Suprapubic skin (tissue), 4 donors: ENCODE measurements at regions not wholly inside any gene's neighbourhood (a gene's known extent, or its start where the extent isn't known, plus 50 kb on each side); places are given as distances from the start of the nearest gene placed in this dataset.

ENCODE experiments used
- DNase-seq, 2 donors: peaks; one replicate each; pipeline ENCODE4 v3.0.0-alpha.2; 2019; ENCODE audit warnings: low spot score in 2 of 2
- H3K27ac ChIP-seq: fragments of 200-600 bp; sonication (generic); one replicate; pipeline ENCODE4 v1.5.1; 2019
- H3K27me3 ChIP-seq: fragments of 200-600 bp; sonication (generic); one replicate; pipeline ENCODE4 v1.5.1; 2019
- H3K36me3 ChIP-seq: fragments of 200-600 bp; sonication (generic); one replicate; pipeline ENCODE4 v1.5.1; 2019
- H3K4me1 ChIP-seq: fragments of 200-600 bp; sonication (generic); one replicate; pipeline ENCODE4 v1.5.1; 2019
- H3K4me3 ChIP-seq: fragments of 200-600 bp; sonication (generic); one replicate; pipeline ENCODE4 v1.5.1; 2019; ENCODE audit warnings: mild to moderate bottlenecking
- H3K9me3 ChIP-seq: fragments of 200-600 bp; sonication (generic); one replicate; pipeline ENCODE4 v1.5.1; 2019
- EP300 ChIP-seq: sonication (generic); formaldehyde crosslinking; IDR thresholded peaks from one replicate; pipeline ENCODE4 v1.6.1; 2017; ENCODE audit warnings: antibody characterized with exemption
- POLR2A ChIP-seq, 2 donors: fragments of 450-650 bp; IDR thresholded peaks; one replicate each; pipeline ENCODE4 v1.6.1; 2017; ENCODE audit warnings: antibody characterized with exemption in 2 of 2, mild to moderate bottlenecking in 2 of 2, moderate library complexity in 2 of 2
- POLR2AphosphoS5 ChIP-seq, 3 donors: sonication (generic); formaldehyde crosslinking; IDR thresholded peaks; one replicate each; pipeline ENCODE4 v1.6.1; 2017; ENCODE audit warnings: antibody characterized with exemption in 3 of 3
- WGBS: methylation state at CpG from one replicate; pipeline ENCODE4 v1.1.5; 2018; 5-methylcytosine and 5-hydroxymethylcytosine counted together
- TF ChIP-seq, protein P1 (sequence below), 2 donors: fragments of 200-600 bp in 1 of 2; fragments of 450-650 bp in 1 of 2; sonication (generic) in 1 of 2; IDR thresholded peaks; one replicate each; pipeline ENCODE4 v1.5.1; 2016 to 2019; ENCODE audit warnings: antibody characterized with exemption in 2 of 2, mild to moderate bottlenecking in 1 of 2, moderate library complexity in 1 of 2

DNA sequence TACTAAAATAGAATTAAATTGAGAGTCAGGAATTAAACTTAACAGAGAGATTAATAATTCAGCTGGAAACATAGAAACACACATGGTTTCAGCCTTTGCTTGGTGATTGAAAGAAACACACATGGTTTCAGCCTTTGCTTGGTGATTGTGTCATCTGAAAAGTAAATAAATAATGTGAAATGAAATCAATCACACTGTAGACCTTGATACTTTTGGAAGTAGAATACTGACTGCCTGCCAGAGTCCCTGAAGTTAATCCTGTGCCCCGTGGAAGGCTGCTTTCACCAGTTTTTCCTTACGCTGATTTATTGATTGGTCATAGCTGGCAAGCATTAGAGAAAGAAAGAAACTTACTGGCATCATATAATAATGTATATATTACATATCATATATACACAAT, 1252.7 kb upstream of the FAM98A start:
- no peak for DNase-seq
- no peak for TF ChIP-seq POLR2AphosphoS5 (IDR thresholded peaks at IDR 0.05)
- TF ChIP-seq, protein P1, sequence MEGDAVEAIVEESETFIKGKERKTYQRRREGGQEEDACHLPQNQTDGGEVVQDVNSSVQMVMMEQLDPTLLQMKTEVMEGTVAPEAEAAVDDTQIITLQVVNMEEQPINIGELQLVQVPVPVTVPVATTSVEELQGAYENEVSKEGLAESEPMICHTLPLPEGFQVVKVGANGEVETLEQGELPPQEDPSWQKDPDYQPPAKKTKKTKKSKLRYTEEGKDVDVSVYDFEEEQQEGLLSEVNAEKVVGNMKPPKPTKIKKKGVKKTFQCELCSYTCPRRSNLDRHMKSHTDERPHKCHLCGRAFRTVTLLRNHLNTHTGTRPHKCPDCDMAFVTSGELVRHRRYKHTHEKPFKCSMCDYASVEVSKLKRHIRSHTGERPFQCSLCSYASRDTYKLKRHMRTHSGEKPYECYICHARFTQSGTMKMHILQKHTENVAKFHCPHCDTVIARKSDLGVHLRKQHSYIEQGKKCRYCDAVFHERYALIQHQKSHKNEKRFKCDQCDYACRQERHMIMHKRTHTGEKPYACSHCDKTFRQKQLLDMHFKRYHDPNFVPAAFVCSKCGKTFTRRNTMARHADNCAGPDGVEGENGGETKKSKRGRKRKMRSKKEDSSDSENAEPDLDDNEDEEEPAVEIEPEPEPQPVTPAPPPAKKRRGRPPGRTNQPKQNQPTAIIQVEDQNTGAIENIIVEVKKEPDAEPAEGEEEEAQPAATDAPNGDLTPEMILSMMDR (IDR thresholded peaks at IDR 0.05): no peak
- no peak for TF ChIP-seq EP300
- TF ChIP-seq POLR2A (IDR thresholded peaks at IDR 0.05): no peak
- peaks cover 6% of the 10 kb centered on the region for H3K9me3 ChIP-seq

DNA sequence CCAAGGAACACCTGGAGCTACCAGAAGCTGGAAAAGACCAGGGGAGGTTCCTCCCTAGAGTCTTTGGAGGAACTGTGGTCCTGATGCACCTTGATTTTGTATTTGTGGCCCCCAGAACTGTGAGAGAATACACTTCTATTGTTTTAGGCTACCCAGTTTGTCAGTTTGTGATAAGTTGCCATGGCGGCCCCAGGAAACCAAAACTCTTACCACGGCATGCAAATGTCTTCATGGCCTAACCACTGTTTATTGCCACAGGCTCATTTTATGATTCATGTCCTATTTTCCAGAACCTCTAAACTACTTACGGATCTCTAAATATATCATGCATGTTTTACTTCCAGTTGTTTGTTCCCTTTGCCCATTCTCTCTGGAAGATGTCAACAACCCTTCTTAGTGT, 1250.7 kb upstream of the FAM98A start:
- WGBS: 81% methylated on average over 3 of the region's 3 CpGs
- no peak for TF ChIP-seq POLR2AphosphoS5 (IDR thresholded peaks at IDR 0.05)
- TF ChIP-seq, protein P1 (IDR thresholded peaks at IDR 0.05): no peak
- no peak for TF ChIP-seq POLR2A (IDR thresholded peaks at IDR 0.05)
- no peak for TF ChIP-seq EP300

More for the DNA sequence above, 1252.7 kb upstream of the FAM98A start:
- no peaks in the 10 kb centered on the region for H3K27me3 ChIP-seq
- H3K36me3 ChIP-seq: no peaks in the 10 kb centered on the region
- H3K4me3 ChIP-seq: no peak overlapping the region
- H3K27ac ChIP-seq: no peak overlapping the region
- WGBS: 64% methylated on average over 2 of the region's 2 CpGs
- no peaks in the 10 kb centered on the region for H3K4me1 ChIP-seq

DNA sequence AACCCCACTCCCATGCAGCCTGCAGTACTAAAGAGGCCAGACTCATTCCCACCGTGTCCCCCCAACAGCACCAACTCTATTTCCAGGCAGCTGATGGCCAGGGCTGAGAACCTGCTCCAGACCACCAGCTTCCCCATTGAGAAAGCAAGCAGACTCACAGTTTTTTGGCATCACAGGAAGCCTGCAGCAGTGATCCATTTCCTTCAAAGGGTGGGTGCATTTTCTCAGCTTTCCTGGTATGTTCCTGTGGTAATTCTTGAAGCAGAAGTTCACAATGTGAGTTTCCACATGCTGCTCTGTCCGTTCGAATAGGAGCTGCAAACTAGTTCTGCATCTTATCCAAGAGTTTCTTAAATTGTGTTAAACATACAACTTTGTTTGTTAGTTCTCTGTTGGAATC, 1249.6 kb upstream of the FAM98A start:
- 56% methylated on average over 3 of the region's 3 CpGs for WGBS

More for the DNA sequence above, 1250.7 kb upstream of the FAM98A start:
- Histone ChIP-seq H3K4me3 (no peak overlapping the region), H3K27ac (no peak overlapping the region), H3K4me1 (no peaks in the 10 kb centered on the region), H3K27me3 (no peaks in the 10 kb centered on the region), H3K36me3 (no peaks in the 10 kb centered on the region), H3K9me3 (peaks cover 1% of the 10 kb centered on the region)
- DNase-seq: no peak

DNA sequence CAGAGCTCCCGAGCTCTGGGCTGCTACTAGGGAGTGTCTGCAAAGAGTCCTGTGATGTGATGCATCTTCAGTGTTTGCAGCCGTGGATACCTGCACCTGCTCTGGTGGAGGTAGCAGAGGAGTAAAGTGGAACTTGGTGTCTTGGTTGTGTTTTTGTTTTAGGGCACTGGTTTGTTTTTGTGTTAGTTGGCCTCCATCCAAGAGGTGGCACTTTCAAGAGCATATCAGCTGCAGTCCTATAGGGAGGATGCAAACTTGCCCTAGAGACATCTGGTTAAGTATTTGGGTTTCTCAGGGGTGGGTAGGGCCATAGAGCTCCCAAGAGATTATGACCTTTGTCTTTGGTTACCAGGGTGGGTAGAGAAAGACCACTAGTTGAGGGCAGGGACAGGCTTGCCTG, 1249.0 kb upstream of the FAM98A start:
- 91% methylated on average over 2 of the region's 2 CpGs for WGBS
- no peak for DNase-seq
- Histone ChIP-seq H3K36me3 (no peaks in the 10 kb centered on the region), H3K27ac (no peak overlapping the region), H3K9me3 (no peaks in the 10 kb centered on the region), H3K4me1 (no peaks in the 10 kb centered on the region), H3K27me3 (no peaks in the 10 kb centered on the region), H3K4me3 (no peak overlapping the region)
- TF ChIP-seq EP300: no peak
- TF ChIP-seq, protein P1 (IDR thresholded peaks at IDR 0.05): no peak
- TF ChIP-seq POLR2A (IDR thresholded peaks at IDR 0.05): no peak
- no peak for TF ChIP-seq POLR2AphosphoS5 (IDR thresholded peaks at IDR 0.05)

More for the DNA sequence above, 1249.6 kb upstream of the FAM98A start:
- no peak for DNase-seq
- Histone ChIP-seq H3K9me3 (no peaks in the 10 kb centered on the region), H3K27ac (no peak overlapping the region), H3K27me3 (no peaks in the 10 kb centered on the region), H3K4me3 (no peak overlapping the region), H3K4me1 (no peaks in the 10 kb centered on the region), H3K36me3 (no peaks in the 10 kb centered on the region)
- TF ChIP-seq POLR2A (IDR thresholded peaks at IDR 0.05) (no peak), EP300 (no peak)
- TF ChIP-seq, protein P1 (IDR thresholded peaks at IDR 0.05): no peak

DNA sequence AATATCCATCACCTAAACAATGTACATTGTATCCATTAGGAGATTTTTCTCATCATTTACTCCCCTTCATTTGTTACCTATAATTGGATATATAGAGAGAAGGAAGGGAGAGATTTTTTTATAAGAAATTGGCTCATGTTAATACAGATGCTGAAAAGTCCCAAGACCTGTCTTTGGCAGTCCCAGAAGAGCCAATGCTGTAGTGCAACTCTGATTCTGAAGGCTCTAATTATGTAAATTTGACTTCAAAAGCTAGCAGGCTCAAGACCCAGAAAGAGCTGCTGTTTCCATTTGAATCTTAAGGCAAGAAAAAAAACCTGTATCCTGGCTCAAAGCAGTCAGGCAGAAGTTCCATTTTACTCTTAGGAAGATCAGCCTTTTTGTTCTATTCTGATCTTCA, 1245.5 kb upstream of the FAM98A start:
- no peaks in the 10 kb centered on the region for H3K27me3 ChIP-seq
- H3K36me3 ChIP-seq: no peaks in the 10 kb centered on the region
- no peak overlapping the region for H3K4me3 ChIP-seq
- TF ChIP-seq POLR2A (IDR thresholded peaks at IDR 0.05) (no peak), EP300 (no peak), POLR2AphosphoS5 (IDR thresholded peaks at IDR 0.05) (no peak)
- TF ChIP-seq, protein P1 (IDR thresholded peaks at IDR 0.05): no peak
- DNase-seq: no peak
- no peaks in the 10 kb centered on the region for H3K4me1 ChIP-seq
- H3K9me3 ChIP-seq: no peaks in the 10 kb centered on the region
- no peak overlapping the region for H3K27ac ChIP-seq
